Thymus (tissue), 11 donors: ENCODE measurements at regions not wholly inside any gene's neighbourhood (a gene's known extent, or its start where the extent isn't known, plus 50 kb on each side); places are given as distances from the start of the nearest gene placed in this dataset.

Experiments used
- DNase-seq, 9 donors: peaks; one replicate each; pipeline ENCODE4 v3.0.0-alpha.2; 2013; ENCODE audit warnings: low spot score in 9 of 9, low read depth in 6 of 9, missing footprints in 1 of 9
- H3K27ac ChIP-seq, 2 donors: one replicate each; pipeline ENCODE4 v1.5.1; 2013; ENCODE audit warnings: control low read depth in 1 of 2, low read depth in 1 of 2, low read length in 1 of 2, mild to moderate bottlenecking in 1 of 2, moderate library complexity in 1 of 2
- H3K27me3 ChIP-seq, 2 donors: one replicate each; pipeline ENCODE4 v1.5.1; 2013; ENCODE audit warnings: low read length in 1 of 2; ENCODE audit not compliant: control insufficient read depth in 2 of 2, insufficient read depth in 1 of 2
- H3K36me3 ChIP-seq, 2 donors: one replicate each; pipeline ENCODE4 v1.5.1; 2013; ENCODE audit warnings: low read length in 1 of 2, mild to moderate bottlenecking in 1 of 2, moderate library complexity in 1 of 2; ENCODE audit not compliant: control insufficient read depth in 2 of 2, insufficient read depth in 2 of 2
- H3K4me1 ChIP-seq, 2 donors: one replicate each; pipeline ENCODE4 v1.5.1; 2013; ENCODE audit warnings: low read length in 2 of 2; ENCODE audit not compliant: control insufficient read depth in 2 of 2, insufficient read depth in 2 of 2
- H3K4me3 ChIP-seq, 2 donors: one replicate each; pipeline ENCODE4 v1.5.1; 2013; ENCODE audit warnings: low read length in 2 of 2, control low read depth in 1 of 2, mild to moderate bottlenecking in 1 of 2
- H3K9me3 ChIP-seq, 2 donors: one replicate each; pipeline ENCODE4 v1.5.1; 2013; ENCODE audit warnings: low read length in 1 of 2, mild to moderate bottlenecking in 1 of 2; ENCODE audit not compliant: control insufficient read depth in 2 of 2, insufficient read depth in 1 of 2
- WGBS: extraction: QIAGEN DNeasy Blood & Tissue Kit; methylation state at CpG from one replicate; pipeline ENCODE4 v1.1.7; 2013; 5-methylcytosine and 5-hydroxymethylcytosine counted together
- donor health status: healthy.

DNA sequence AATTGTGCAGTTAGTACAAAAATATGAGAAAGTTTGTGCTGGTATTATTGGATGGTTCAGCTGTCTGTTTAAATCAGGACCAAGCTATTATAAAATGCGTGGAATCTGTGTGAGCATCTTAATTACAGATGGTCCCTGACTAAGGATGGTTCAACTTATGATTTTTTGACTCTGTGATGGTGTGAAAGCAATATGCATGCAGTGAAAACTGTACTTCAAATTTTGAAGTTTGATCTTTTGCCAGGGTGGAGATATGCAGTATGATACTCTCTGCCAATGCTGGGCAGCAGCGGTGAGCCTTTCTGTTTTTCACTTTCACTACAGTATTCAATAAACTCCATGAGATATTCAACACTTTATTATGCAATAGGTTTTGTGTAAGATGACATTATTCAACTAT is 189.3 kb downstream of the CHST1 start:
- no peaks in the 10 kb centered on the region for H3K9me3 ChIP-seq
- H3K4me3 ChIP-seq: no peak overlapping the region
- H3K27me3 ChIP-seq: no peaks in the 10 kb centered on the region
- WGBS: 98% methylated on average over 2 of the region's 2 CpGs
- H3K4me1 ChIP-seq: no peaks in the 10 kb centered on the region
- no peaks in the 10 kb centered on the region for H3K36me3 ChIP-seq
- no peak for DNase-seq
- no peak overlapping the region for H3K27ac ChIP-seq

GRCh38 chr11:45475173-45475572 is 189.0 kb upstream of the SYT13 start:
- WGBS: 72% methylated on average over 2 of the region's 2 CpGs

GRCh38 chr11:45473341-45473895 is 187.3 kb upstream of the SYT13 start:
- Histone ChIP-seq H3K4me1 (peaks cover 0 to under 1% of the 10 kb centered on the region in 2 donors), H3K9me3 (no peaks in the 10 kb centered on the region), H3K4me3 (no peak overlapping the region), H3K27me3 (no peaks in the 10 kb centered on the region), H3K27ac (no peak overlapping the region), H3K36me3 (no peaks in the 10 kb centered on the region)
- WGBS: 81% methylated on average over 3 of the region's 3 CpGs
- peak in 1 of 9 donors; percentile 10 for DNase-seq

More at GRCh38 chr11:45475173-45475572, 189.0 kb upstream of the SYT13 start:
- no peaks in the 10 kb centered on the region for H3K36me3 ChIP-seq
- no peaks in the 10 kb centered on the region for H3K4me1 ChIP-seq
- no peak for DNase-seq
- H3K27me3 ChIP-seq: no peaks in the 10 kb centered on the region
- no peak overlapping the region for H3K27ac ChIP-seq
- no peaks in the 10 kb centered on the region for H3K9me3 ChIP-seq
- H3K4me3 ChIP-seq: no peak overlapping the region

DNA sequence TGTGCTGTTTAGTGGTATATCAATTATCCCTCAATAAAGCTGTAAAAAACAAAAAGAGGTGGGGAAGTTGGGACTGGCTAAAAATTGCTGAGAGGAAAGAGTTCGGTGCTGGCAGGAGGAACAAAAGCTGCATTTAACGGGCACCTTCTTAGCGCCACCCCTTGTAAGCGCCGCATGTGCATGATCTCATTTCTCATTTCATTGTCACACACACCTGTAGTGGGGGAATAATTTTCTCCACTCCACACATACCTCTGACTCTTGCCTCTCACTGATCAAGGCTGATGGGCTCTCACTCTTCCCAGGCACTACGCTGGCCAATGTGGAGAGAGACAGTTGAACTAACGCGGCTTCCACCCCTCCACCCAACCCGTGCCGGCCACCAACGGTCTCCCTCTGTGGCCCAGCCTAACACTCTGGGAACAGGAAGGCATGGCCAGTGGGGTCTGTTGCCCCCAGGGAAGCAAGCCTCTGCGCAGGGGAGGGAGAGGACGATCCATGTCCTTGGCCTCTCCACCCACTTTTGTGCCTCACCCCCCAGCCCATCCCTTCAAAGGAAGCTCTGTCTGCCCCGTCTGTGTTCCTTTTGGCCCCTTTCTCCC is 186.7 kb upstream of the SYT13 start:
- WGBS: 84% methylated on average over 14 of the region's 14 CpGs
- DNase-seq: no peak
- Histone ChIP-seq H3K36me3 (no peaks in the 10 kb centered on the region), H3K27ac (no peak overlapping the region), H3K4me3 (no peak overlapping the region), H3K27me3 (no peaks in the 10 kb centered on the region), H3K9me3 (no peaks in the 10 kb centered on the region), H3K4me1 (peaks cover 0 to 6% of the 10 kb centered on the region in 2 donors)

DNA sequence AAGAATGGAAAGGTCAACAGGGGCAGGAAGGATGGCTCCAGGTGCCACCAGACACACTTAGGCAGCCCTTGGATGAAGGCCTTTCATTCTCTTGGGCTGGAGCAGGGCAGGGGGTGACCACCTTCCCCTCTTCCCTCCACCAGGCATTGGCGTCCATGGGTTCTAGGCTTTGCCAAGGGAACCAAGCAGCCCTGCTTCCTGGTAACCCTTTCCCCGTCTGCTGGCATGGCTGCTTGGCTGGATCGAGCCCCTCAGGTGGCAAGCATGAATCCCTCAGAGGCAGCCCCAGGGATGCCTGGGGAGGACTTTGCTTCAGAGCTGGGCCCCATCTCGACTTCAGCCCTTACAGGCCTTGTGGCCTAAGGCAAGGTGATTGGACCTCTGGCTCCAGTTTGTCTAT is 185.1 kb upstream of the SYT13 start:
- Histone ChIP-seq H3K4me3 (no peak overlapping the region), H3K27ac (no peak overlapping the region), H3K36me3 (no peaks in the 10 kb centered on the region), H3K4me1 (peaks cover 0 to 6% of the 10 kb centered on the region in 2 donors), H3K27me3 (no peaks in the 10 kb centered on the region), H3K9me3 (no peaks in the 10 kb centered on the region)
- 92% methylated on average over 4 of the region's 4 CpGs for WGBS
- no peak for DNase-seq

DNA sequence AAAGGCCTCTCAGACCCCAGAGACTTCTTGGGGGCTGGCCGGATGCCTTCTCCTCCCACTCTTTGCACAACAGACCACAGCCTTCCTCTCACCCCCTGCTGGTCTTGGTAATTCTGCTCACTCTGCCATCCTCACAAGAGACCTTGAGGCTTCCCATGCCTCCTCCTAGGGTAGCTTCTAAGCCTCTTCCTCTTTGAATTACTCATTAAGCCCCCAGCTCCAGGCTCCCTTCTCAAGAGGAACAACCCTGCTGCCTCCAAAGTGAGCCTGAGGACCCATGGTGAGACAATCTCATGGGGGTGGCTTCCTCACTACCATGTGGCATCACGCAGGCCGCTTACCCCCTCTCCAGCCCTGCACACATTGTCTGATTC is 184.6 kb upstream of the SYT13 start:
- Histone ChIP-seq H3K9me3 (no peaks in the 10 kb centered on the region), H3K36me3 (no peaks in the 10 kb centered on the region), H3K4me1 (peaks cover 0 to 6% of the 10 kb centered on the region in 2 donors), H3K27ac (no peak overlapping the region), H3K27me3 (no peaks in the 10 kb centered on the region), H3K4me3 (no peak overlapping the region)
- 91% methylated on average over 3 of the region's 3 CpGs for WGBS
- DNase-seq: no peak

DNA sequence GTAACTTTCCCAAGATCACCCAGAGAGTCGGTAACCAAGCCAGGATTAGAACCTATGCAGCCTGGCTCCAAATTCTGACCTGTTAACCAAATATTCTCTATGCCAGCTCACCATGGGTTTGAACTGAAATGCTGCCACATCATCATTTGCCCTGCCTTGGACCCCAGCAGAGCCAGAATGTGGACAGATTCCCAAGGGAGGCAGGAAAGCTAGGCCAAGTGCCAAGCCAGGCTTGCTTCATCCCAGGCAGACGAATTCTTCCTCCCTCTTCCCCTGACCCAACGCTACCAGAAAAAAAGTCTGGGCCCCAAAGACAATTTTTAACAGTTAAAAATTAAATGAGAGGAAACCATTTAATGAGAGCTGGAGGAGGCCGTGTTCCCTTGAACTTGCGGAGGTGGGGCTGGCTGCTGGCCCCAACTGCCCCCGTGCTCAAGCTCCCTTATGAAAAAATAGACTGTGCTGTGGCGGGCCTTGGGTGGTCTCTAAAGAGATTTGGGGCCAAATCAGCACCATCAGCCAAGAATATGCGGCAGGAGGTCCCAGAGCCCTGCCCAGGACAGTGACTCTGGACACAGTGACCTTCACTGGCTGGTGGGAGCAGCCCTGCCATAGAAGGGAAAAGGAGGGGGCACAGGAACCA is 184.1 kb upstream of the SYT13 start:
- Histone ChIP-seq H3K4me1 (peaks cover 0 to 6% of the 10 kb centered on the region in 2 donors), H3K36me3 (no peaks in the 10 kb centered on the region), H3K9me3 (no peaks in the 10 kb centered on the region), H3K27me3 (no peaks in the 10 kb centered on the region), H3K4me3 (no peak overlapping the region), H3K27ac (no peak overlapping the region)
- no peak for DNase-seq
- WGBS: 85% methylated on average over 8 of the region's 8 CpGs

DNA sequence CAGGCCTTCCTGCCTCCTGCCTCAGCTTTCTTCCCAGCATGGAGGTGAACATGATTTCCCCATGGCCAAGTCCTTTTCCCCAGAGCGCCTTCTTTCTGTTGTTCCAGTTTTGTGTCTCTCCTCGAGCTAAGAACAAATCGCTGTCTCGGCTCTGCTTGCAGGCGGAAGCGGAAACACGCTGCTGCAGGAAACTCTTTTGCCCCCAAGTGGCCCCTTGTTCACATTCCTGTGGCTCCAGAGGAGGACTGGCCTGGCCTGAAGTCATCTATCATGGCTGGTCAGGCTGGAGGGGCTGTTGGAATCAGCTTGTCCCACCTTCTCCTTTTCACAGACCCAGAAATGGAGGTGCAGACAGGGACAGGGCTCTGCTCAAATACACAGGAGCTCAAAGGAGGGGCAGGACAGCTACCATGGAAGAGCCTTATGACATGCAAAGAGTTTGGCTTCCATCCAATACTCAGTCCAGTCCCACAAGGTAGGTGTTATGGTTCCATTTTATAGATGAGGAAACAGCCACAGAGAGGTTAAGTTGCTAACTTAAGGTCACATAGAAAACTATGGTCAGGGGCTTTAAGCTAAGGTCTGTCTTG is 182.2 kb upstream of the SYT13 start:
- Histone ChIP-seq H3K4me1 (peaks cover 0 to 6% of the 10 kb centered on the region in 2 donors), H3K27me3 (no peaks in the 10 kb centered on the region), H3K4me3 (no peak overlapping the region), H3K36me3 (no peaks in the 10 kb centered on the region), H3K9me3 (no peaks in the 10 kb centered on the region), H3K27ac (no peak overlapping the region)
- WGBS: 35% methylated on average over 7 of the region's 7 CpGs
- peak in 2 of 9 donors; percentile 8 to 12 for DNase-seq

GRCh38 chr11:45463541-45463940 is 177.4 kb upstream of the SYT13 start:
- no peaks in the 10 kb centered on the region for H3K9me3 ChIP-seq
- no peak overlapping the region for H3K27ac ChIP-seq
- H3K27me3 ChIP-seq: no peaks in the 10 kb centered on the region
- no peaks in the 10 kb centered on the region for H3K36me3 ChIP-seq
- 93% methylated on average over 4 of the region's 4 CpGs for WGBS
- DNase-seq: no peak
- H3K4me1 ChIP-seq: peaks cover 0 to 6% of the 10 kb centered on the region in 2 donors
- H3K4me3 ChIP-seq: no peak overlapping the region
